GM06990 (cell line): ENCODE measurements at regions not wholly inside any gene's neighbourhood (a gene's known extent, or its start where the extent isn't known, plus 50 kb on each side); places are given as distances from the start of the nearest gene placed in this dataset.

ENCODE experiments used
- DNase-seq: peaks from one replicate; pipeline ENCODE4 v3.0.0-alpha.2; 2011; ENCODE audit not compliant: insufficient read length; ENCODE audit errors: extremely low read depth
- H3K27me3 ChIP-seq: replicated peaks from 2 replicates; pipeline ENCODE4 v1.6.0; 2011; ENCODE audit warnings: low read length; ENCODE audit not compliant: control insufficient read depth, insufficient read depth
- H3K36me3 ChIP-seq: 2 replicates; pipeline ENCODE4 v1.5.1; 2011; ENCODE audit warnings: low read length; ENCODE audit not compliant: control insufficient read depth, insufficient read depth
- H3K4me3 ChIP-seq: replicated peaks from 2 replicates; pipeline ENCODE4 v1.5.1; 2011; ENCODE audit warnings: low read depth, mild to moderate bottlenecking, control low read depth, low read length
- TF ChIP-seq, protein P1 (sequence below): IDR thresholded peaks from 2 replicates; pipeline ENCODE4 v1.5.1; 2011; ENCODE audit warnings: low read length, control low read depth, mild to moderate bottlenecking, inconsistent platforms; ENCODE audit not compliant: insufficient read depth, poor library complexity, severe bottlenecking

DNA sequence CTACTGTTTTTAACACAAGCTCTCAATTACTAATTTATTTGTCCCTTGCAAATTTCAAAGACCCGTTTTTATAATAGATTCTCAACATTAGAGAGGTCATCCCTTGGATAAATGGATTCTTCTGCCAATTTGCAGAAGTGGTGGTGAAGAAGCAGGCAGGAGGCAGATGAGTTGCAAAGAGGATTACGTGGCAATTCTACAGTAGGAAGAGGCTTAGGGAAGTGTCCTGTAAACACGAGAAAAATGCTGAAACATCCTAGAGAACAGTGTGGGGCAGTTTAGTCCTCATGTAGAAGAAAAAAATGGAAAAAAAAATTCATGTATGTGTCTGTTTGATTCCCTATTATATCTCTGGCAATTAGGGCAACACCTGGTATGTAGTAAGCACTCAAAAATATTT lies 87.6 kb downstream of the BMP2 start:
- TF ChIP-seq, protein P1, sequence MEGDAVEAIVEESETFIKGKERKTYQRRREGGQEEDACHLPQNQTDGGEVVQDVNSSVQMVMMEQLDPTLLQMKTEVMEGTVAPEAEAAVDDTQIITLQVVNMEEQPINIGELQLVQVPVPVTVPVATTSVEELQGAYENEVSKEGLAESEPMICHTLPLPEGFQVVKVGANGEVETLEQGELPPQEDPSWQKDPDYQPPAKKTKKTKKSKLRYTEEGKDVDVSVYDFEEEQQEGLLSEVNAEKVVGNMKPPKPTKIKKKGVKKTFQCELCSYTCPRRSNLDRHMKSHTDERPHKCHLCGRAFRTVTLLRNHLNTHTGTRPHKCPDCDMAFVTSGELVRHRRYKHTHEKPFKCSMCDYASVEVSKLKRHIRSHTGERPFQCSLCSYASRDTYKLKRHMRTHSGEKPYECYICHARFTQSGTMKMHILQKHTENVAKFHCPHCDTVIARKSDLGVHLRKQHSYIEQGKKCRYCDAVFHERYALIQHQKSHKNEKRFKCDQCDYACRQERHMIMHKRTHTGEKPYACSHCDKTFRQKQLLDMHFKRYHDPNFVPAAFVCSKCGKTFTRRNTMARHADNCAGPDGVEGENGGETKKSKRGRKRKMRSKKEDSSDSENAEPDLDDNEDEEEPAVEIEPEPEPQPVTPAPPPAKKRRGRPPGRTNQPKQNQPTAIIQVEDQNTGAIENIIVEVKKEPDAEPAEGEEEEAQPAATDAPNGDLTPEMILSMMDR: no peak
- DNase-seq: no peak
- Histone ChIP-seq H3K4me3 (no peak overlapping the region), H3K27me3 (no peaks in the 10 kb centered on the region), H3K36me3 (no peaks in the 10 kb centered on the region)

DNA sequence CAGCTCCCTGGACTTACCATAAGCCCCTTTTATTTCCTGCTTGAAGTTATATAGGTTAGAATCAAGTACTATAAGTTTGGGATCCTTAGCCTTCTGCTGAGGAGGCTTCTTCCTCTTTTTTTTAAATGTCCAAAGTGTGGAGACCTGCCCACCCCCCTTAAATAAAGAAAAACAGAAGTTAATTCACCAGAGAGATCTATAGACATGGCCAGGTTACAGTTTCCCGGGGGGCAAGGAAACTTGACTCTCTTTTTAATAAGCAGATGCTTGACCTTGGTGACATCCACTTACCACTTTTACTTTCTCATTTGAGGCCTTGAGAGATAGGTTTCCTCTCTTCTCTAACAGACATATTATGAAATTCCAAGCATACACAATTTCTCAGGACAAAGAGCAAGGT lies 88.3 kb downstream of the BMP2 start:
- TF ChIP-seq, protein P1: no peak
- no peaks in the 10 kb centered on the region for H3K27me3 ChIP-seq
- no peak for DNase-seq

DNA sequence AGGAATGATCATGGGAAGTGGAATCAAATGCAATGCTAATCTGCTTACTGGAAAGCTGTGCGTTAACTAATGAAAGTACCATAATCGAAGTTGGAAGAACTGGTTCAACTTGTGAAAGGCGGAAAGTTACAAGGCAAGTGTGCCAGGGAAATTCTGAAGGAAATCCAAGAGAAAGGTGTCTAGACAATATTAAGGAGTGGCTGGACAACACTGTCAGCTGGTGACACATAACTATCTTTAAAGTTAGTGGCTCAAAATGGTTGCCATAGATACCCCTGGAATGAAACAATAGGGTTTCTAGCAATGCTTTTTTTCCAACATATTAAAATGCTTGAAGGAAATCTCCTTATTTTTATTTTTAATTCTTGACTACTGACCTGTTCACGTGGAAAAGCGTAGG lies 90.4 kb downstream of the BMP2 start:
- H3K36me3 ChIP-seq: no peaks in the 10 kb centered on the region
- TF ChIP-seq, protein P1: no peak
- no peak for DNase-seq

More for the DNA sequence above, 88.3 kb downstream of the BMP2 start:
- no peak overlapping the region for H3K4me3 ChIP-seq
- H3K36me3 ChIP-seq: no peaks in the 10 kb centered on the region

DNA sequence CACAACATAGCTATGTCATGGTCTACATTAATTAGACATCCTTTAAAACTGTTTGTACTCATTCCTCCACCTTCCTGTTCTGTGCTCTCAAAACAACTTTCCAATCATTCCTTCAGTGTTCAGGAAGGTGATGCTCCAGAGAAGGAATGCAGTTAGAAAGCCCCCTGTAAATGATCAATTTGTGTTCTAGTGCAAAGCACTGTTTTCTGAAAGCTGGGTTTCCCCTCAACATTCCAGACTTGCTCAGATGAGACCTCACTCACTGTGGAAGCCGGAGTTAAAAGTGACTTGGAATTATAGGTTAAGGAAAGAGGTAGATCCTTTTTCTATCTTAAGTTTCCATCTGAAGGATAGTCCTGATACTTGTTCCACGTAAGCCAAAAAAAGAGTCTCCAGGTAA lies 95.9 kb downstream of the BMP2 start:
- DNase-seq: no peak

More for the DNA sequence above, 90.4 kb downstream of the BMP2 start:
- Histone ChIP-seq H3K4me3 (no peak overlapping the region), H3K27me3 (no peaks in the 10 kb centered on the region)

DNA sequence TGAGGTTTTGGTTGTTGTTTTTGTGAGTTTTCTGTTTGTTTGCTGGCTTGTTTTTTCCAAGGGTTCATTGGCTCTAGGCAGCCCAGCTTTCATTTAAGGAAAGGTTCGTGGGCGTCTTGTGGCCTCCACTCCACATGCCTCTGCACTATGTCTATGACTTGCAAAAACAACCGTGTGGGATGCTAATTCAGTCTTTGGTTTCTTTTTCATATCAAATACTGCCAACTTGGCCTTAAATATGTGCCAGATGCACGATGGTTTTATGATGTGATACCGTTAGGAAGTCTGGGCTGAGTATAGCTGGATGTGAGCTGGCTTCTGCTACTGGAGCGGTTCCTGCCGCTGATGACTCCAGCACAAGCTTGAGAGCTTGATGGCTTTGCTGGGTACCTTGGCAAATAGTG lies 96.3 kb downstream of the BMP2 start:
- H3K27me3 ChIP-seq: no peaks in the 10 kb centered on the region
- no peak overlapping the region for H3K4me3 ChIP-seq
- DNase-seq: no peak
- TF ChIP-seq, protein P1: no peak
- no peaks in the 10 kb centered on the region for H3K36me3 ChIP-seq

More for the DNA sequence above, 95.9 kb downstream of the BMP2 start:
- TF ChIP-seq, protein P1: no peak
- no peak overlapping the region for H3K4me3 ChIP-seq
- no peaks in the 10 kb centered on the region for H3K36me3 ChIP-seq
- H3K27me3 ChIP-seq: no peaks in the 10 kb centered on the region

DNA sequence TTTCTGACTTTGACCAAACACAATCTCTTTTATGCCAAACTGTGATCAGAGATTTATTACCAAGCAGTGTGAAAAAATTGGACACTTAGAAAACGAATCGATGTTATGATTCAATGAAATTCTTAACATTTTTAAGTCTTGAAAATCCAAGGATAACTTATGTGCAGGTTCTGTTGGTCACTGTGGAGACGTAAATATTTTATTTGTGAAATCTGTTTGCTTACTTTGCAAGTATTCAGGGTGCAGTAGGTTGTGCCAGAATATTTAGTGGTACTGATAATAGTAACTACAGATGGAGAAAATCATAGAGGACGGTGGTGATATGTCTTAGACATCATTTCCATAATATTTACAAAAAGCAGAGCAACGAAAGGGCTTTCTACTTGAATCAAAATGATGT lies 97.3 kb downstream of the BMP2 start:
- no peak for DNase-seq
- no peaks in the 10 kb centered on the region for H3K36me3 ChIP-seq
- no peak overlapping the region for H3K4me3 ChIP-seq
- TF ChIP-seq, protein P1: no peak
- no peaks in the 10 kb centered on the region for H3K27me3 ChIP-seq
